CD4-positive, alpha-beta T cell treated with Interleukin-4 for 1 hour (primary cell): ENCODE measurements at regions not wholly inside any gene's neighbourhood (a gene's known extent, or its start where the extent isn't known, plus 50 kb on each side); places are given as distances from the start of the nearest gene placed in this dataset.

Experiments
- DNase-seq, 2 donors: peaks; one replicate each; pipeline ENCODE4 v3.0.0-alpha.2; 2020 to 2022

- DNase-seq, result no peak
Measured at GRCh38 chr2:105592288-105592687, 152.4 kb upstream of the NCK2 start.

GRCh38 chr2:105590780-105591660 is 153.7 kb upstream of the NCK2 start:
- DNase-seq, result no peak

GRCh38 chr2:105588581-105588980 is 156.1 kb upstream of the NCK2 start:
- DNase-seq, result no peak

- DNase-seq, result no peak
Measured at GRCh38 chr2:105587637-105588036, 157.1 kb upstream of the NCK2 start.

- no peak for DNase-seq
Measured at GRCh38 chr2:105584435-105585010, 160.2 kb upstream of the NCK2 start.

- DNase-seq, result no peak
Measured at GRCh38 chr2:105582952-105583660, 161.6 kb upstream of the NCK2 start.

- no peak for DNase-seq
Measured at GRCh38 chr2:105581555-105581944, 163.2 kb upstream of the NCK2 start.

GRCh38 chr2:105580870-105581554 is 163.7 kb upstream of the NCK2 start:
- no peak for DNase-seq

GRCh38 chr2:105580216-105580615 is 164.5 kb upstream of the NCK2 start:
- DNase-seq, result no peak

GRCh38 chr2:105578166-105578565 is 166.5 kb upstream of the NCK2 start:
- DNase-seq, result no peak

GRCh38 chr2:105577762-105578161 is 166.9 kb upstream of the NCK2 start:
- DNase-seq, result no peak

- DNase-seq, result peak in 1 of 2 donors; percentile 66
Measured at GRCh38 chr2:105576440-105577241, 168.1 kb upstream of the NCK2 start.

- DNase-seq, result no peak
Measured at GRCh38 chr2:105576050-105576439, 168.7 kb upstream of the NCK2 start.

- no peak for DNase-seq
Measured at GRCh38 chr2:105575499-105576025, 169.2 kb upstream of the NCK2 start.

GRCh38 chr2:105574796-105575344 is 169.8 kb upstream of the NCK2 start:
- no peak for DNase-seq

- no peak for DNase-seq
Measured at GRCh38 chr2:105573910-105574655, 170.6 kb upstream of the NCK2 start.

- DNase-seq, result no peak
Measured at GRCh38 chr2:105573490-105573889, 171.2 kb upstream of the NCK2 start.

GRCh38 chr2:105571445-105571987 is 172.7 kb upstream of the FHL2 start:
- no peak for DNase-seq

- DNase-seq, result no peak
Measured at GRCh38 chr2:105570757-105571156, 171.9 kb upstream of the FHL2 start.

GRCh38 chr2:105570326-105570725 is 171.5 kb upstream of the FHL2 start:
- DNase-seq, result no peak

GRCh38 chr2:105569606-105570005 is 170.8 kb upstream of the FHL2 start:
- DNase-seq, result no peak
